ENCODE measurements at regions not wholly inside any gene's neighbourhood (a gene's known extent, or its start where the extent isn't known, plus 50 kb on each side); places are given as distances from the start of the nearest gene placed in this dataset.

DNA sequence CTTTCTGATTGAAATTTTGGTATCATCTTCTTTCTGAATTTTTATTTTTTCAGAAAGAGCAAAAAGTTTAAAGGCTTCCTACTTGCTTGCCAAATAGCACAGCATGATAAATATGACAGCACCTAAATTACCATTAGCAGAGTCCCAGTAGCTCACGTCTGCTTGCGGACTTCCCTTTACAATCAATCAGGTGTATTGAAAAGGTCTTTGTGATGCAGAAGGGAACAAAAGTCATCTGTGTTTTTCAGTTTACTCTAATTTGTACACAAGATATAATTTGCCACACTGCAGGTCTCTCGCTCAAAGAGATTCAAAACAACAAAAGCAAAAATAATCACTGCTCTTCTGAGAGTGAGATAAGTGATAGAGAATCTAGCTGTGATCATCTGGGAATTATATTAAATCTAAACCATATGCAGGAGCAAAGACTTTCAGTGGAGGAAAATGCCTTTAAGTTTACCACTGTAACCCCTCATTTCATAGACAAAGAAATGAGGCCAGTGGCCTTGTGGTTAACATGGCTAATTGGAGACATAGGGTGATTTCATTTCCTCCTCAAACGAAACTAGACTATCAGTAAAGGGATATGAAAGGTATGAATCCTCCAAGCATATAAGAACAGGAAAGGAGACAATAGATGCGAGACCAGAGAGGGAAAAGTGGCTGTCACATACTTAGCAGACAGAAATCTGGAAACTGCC, 240.8 kb upstream of the TMPO start:
- intact Hi-C loops (cut with micrococcal nuclease), result no loop called here
- Mint-ChIP-seq H3K27ac (no peak overlapping the region), H3K9me3 (no peaks in the 10 kb centered on the region), H3K27me3 (no peaks in the 10 kb centered on the region), H3K36me3 (no peaks in the 10 kb centered on the region), H3K4me3 (no peak overlapping the region), H3K4me1 (ENCODE audit: low read depth) (no peaks in the 10 kb centered on the region)
- CTCF ChIA-PET, result no interaction called here
- no peak for DNase-seq
- POLR2A ChIA-PET, result no interaction called here

DNA sequence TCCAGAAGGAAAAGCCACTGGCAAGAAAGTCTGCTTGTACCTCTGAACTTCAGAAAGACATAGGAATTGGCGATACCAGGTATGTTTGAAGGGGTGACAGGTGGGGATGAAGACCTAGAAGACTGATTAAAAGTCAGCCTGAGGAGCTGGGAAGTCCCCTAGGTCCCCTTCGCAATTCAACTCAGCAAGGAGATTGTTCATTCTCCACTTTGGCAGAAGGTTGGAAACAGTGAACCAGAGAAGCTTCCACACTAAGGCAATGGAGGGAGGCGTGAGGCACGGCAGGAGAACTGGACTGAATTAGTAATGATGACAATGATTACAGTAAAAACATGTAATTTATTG, 240.3 kb upstream of the TMPO start:
- H3K36me3 Mint-ChIP-seq, result no peaks in the 10 kb centered on the region
- no peaks in the 10 kb centered on the region for H3K9me3 Mint-ChIP-seq
- CTCF ChIA-PET, result no interaction called here
- H3K4me1 Mint-ChIP-seq (ENCODE audit: low read depth), result no peaks in the 10 kb centered on the region
- POLR2A ChIA-PET, result no interaction called here
- DNase-seq, result no peak
- intact Hi-C loops (cut with micrococcal nuclease), result no loop called here
- no peaks in the 10 kb centered on the region for H3K27me3 Mint-ChIP-seq
- H3K27ac Mint-ChIP-seq, result no peak overlapping the region
- H3K4me3 Mint-ChIP-seq, result no peak overlapping the region

DNA sequence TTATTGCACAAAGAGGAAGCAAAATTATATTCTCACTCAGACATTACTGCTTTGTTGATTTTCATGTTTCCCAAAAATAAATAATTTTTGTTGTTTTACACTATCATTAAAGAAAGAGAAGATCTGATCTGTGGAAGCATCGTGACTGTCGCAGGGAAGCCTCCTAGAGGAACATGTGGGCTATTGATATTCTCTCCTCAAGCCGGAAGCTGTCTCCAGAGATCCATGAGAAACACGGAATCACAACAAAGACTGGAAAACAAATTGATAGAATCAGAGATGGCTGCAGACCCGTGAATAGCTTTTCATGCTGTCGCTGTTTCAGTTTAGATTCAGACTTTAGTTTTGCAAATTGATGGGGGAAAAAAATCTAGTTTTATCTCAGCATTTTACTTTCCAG, 235.2 kb upstream of the TMPO start:
- H3K27me3 Mint-ChIP-seq, result peaks cover 6% of the 10 kb centered on the region
- DNase-seq, result no peak
- ChIA-PET CTCF (no interaction called here), POLR2A (no interaction called here)
- H3K36me3 Mint-ChIP-seq, result no peaks in the 10 kb centered on the region
- no peaks in the 10 kb centered on the region for H3K4me1 Mint-ChIP-seq (ENCODE audit: low read depth)
- intact Hi-C loops (cut with micrococcal nuclease), result no loop called here
- H3K9me3 Mint-ChIP-seq, result no peaks in the 10 kb centered on the region
- no peak overlapping the region for H3K27ac Mint-ChIP-seq
- no peak overlapping the region for H3K4me3 Mint-ChIP-seq

DNA sequence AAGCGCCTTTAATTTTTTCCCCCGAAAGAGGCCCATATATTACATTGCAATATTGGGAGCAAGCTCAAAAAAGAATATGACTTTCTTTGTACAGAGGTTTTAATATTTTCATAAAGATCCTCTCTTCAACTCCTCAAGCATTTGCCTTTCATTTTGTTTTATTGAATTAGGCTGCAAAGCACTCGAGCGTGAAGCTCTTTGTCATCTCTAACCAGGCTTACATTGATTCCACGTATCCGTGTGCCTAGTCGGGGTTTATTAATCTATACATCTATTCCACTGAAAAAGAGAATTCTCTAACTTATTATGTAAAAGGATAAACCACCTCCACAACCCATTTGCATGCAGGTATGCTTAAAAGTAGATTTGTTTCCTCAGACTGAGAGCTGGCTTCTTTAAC, 234.8 kb upstream of the TMPO start:
- intact Hi-C loops (cut with micrococcal nuclease), result no loop called here
- H3K4me1 Mint-ChIP-seq (ENCODE audit: low read depth), result no peaks in the 10 kb centered on the region
- H3K27me3 Mint-ChIP-seq, result peaks cover 6% of the 10 kb centered on the region
- ChIA-PET CTCF (no interaction called here), POLR2A (no interaction called here)
- DNase-seq, result no peak
- no peaks in the 10 kb centered on the region for H3K36me3 Mint-ChIP-seq
- H3K27ac Mint-ChIP-seq, result no peak overlapping the region
- H3K4me3 Mint-ChIP-seq, result no peak overlapping the region
- no peaks in the 10 kb centered on the region for H3K9me3 Mint-ChIP-seq

DNA sequence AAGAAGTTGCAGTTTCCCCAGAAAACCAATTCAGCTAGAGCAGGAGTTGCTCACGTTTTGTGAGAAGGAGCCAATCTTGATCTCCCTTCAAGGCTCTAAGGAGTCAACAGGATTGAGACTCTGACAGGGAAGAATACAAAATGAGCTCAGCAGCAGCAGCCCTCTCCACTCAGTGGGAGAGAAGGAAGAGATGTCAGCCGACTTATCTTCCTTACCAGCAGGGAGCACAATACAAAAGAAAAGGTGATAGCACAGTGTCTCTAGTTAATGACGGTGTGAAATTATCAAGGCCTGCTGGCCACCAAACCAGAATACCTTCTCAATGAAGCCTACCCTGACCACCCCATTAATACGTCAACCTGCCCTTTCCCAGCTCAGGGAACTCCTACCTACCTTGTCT, 223.6 kb upstream of the TMPO start:
- ChIA-PET POLR2A (no interaction called here), CTCF (no interaction called here)
- Mint-ChIP-seq H3K9me3 (no peaks in the 10 kb centered on the region), H3K27ac (no peak overlapping the region), H3K4me3 (no peak overlapping the region), H3K27me3 (peaks cover 11% of the 10 kb centered on the region), H3K36me3 (no peaks in the 10 kb centered on the region), H3K4me1 (ENCODE audit: low read depth) (no peaks in the 10 kb centered on the region)
- no peak for DNase-seq
- intact Hi-C loops (cut with micrococcal nuclease), result no loop called here

DNA sequence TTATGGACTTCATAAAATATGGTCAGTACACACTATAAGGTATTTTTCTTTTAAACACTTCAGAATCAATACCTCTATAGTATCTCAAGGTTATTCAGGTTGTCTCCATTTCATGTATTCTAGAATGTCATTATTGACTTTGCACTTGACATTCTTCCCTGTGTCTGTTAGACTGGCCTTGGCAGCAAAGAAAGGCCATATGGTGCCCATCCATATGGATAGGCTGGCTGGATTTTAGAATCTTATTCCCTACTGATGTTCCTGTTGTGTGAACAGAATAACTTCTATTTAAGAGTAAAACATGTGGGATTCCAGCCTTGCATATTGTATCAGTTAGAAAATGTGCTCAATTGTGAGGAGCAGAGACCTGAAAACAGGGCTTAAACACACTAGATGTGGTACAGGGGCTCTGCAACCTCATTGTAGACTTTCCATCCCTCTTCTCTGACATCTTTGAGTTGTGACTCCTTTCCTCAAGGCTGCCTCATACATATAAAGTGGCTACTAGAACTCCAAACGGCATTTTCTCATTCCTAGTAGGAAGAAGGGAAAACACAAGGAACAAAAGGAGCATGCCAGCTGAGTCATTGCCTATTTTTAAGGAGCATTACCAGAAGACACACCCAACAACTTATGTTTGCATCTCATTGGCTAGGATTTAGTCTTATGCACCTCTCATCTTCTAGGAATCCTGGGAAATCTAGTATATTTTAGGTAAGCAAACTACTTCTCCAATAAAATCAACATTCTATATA, 221.2 kb upstream of the TMPO start:
- Mint-ChIP-seq H3K9me3 (no peaks in the 10 kb centered on the region), H3K36me3 (no peaks in the 10 kb centered on the region), H3K27me3 (peaks cover 11% of the 10 kb centered on the region), H3K4me1 (ENCODE audit: low read depth) (no peaks in the 10 kb centered on the region), H3K4me3 (no peak overlapping the region), H3K27ac (no peak overlapping the region)
- POLR2A ChIA-PET, result no interaction called here
- intact Hi-C loops (cut with micrococcal nuclease), result no loop called here
- CTCF ChIA-PET, result no interaction called here
- no peak for DNase-seq

DNA sequence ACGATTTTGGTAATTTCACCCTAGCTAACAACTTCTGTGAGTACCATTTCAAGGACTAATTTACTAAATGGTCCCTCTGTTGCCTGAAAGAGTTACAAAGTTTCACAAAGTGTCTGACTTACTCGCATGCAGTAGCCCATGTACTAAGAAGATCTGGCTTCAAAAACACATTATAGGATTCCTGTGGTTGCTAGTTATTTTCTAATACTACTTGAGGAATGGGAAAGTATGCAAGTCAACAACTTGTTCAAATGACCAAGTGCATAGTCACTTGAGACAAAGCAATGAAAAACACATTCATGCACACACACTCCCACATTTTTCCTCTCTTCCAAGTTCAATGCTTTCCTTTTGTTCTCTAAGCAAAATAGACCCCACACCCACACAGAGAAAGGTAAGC, 219.7 kb upstream of the TMPO start:
- Mint-ChIP-seq H3K9me3 (no peaks in the 10 kb centered on the region), H3K4me3 (no peak overlapping the region), H3K27me3 (peaks cover 11% of the 10 kb centered on the region), H3K4me1 (ENCODE audit: low read depth) (no peaks in the 10 kb centered on the region), H3K27ac (no peak overlapping the region), H3K36me3 (no peaks in the 10 kb centered on the region)
- ChIA-PET POLR2A (no interaction called here), CTCF (no interaction called here)
- intact Hi-C loops (cut with micrococcal nuclease), result no loop called here
- no peak for DNase-seq

DNA sequence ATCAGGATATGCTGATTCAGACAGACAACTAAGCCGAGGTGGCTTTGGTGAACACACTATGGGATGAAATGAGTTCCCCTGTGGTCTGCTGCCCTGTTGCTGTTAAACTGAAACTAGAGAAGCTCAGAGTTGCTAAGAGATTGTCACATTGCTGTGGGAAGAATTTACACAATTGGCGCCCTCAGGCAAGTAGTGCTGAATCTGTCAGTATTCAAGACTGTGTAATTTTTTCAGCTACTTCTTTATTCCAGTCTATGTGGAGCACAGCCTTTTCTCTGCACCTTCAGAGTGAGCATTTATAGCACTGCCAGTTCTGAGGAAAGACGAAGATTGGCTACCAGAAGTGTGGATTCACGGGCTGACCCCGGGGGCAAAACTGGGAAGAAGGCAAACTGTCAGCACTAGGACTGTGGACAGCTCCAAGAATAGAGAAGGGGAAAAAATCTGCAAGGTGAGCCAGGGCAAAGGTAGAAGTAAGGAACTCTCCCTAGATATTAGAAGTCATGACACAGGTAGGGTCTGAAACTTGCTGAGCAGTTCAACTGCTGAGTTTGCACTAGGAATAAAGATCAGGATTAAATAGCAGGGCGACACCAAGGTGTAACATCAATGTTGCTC, 218.8 kb upstream of the TMPO start:
- CTCF ChIA-PET, result no interaction called here
- no peaks in the 10 kb centered on the region for H3K9me3 Mint-ChIP-seq
- H3K27me3 Mint-ChIP-seq, result peaks cover 11% of the 10 kb centered on the region
- no peak overlapping the region for H3K27ac Mint-ChIP-seq
- intact Hi-C loops (cut with micrococcal nuclease), result no loop called here
- H3K4me3 Mint-ChIP-seq, result no peak overlapping the region
- H3K36me3 Mint-ChIP-seq, result no peaks in the 10 kb centered on the region
- POLR2A ChIA-PET, result no interaction called here
- no peak for DNase-seq
- H3K4me1 Mint-ChIP-seq (ENCODE audit: low read depth), result no peaks in the 10 kb centered on the region

DNA sequence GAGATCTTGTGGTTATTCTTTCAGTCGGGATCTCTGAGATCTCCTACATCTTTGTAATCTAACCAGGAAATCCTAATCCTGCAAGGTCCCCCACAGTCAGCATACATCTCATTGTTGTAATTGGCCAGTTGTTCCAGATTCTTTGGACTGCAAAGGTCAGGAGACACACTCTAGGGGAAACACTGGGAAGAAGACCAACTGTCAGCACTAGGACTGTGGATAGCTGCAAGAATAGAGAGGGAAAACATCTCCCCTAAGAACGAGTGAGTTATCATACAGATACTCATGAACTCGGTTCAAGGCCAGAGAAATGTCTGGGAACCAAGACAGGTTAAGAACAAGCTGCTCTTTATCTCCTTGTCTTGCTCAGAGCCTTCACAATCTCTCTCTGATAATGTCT, 217.9 kb upstream of the TMPO start:
- Mint-ChIP-seq H3K4me3 (no peak overlapping the region), H3K27ac (no peak overlapping the region), H3K4me1 (ENCODE audit: low read depth) (no peaks in the 10 kb centered on the region), H3K36me3 (no peaks in the 10 kb centered on the region), H3K27me3 (peaks cover 12% of the 10 kb centered on the region), H3K9me3 (no peaks in the 10 kb centered on the region)
- ChIA-PET CTCF (no interaction called here), POLR2A (no interaction called here)
- no peak for DNase-seq
- intact Hi-C loops (cut with micrococcal nuclease), result no loop called here

DNA sequence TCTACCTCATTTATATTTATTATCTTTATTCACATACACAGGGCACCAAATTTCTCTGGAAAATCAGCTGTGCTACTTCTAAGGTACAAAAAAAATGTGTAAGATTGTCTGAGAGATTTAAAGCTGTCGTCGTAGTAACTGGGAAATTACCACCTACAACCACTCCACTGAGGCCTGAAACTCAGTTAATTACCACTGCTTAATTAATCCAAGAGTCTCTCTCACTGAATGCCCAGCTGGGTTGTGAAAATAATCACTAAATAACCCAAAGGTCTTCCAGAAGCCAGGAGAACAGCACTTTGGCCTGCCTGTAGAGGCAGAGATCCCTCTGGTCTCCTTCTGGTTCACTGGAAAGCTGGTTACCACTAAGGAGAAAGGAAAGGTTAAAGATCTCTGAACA, 207.2 kb upstream of the TMPO start:
- H3K27ac Mint-ChIP-seq, result no peak overlapping the region
- no peak overlapping the region for H3K4me3 Mint-ChIP-seq
- ChIA-PET CTCF (no interaction called here), POLR2A (no interaction called here)
- intact Hi-C loops (cut with micrococcal nuclease), result no loop called here
- H3K4me1 Mint-ChIP-seq (ENCODE audit: low read depth), result no peaks in the 10 kb centered on the region
- DNase-seq, result no peak
- H3K9me3 Mint-ChIP-seq, result no peaks in the 10 kb centered on the region
- H3K27me3 Mint-ChIP-seq, result peaks cover 10% of the 10 kb centered on the region
- no peaks in the 10 kb centered on the region for H3K36me3 Mint-ChIP-seq

DNA sequence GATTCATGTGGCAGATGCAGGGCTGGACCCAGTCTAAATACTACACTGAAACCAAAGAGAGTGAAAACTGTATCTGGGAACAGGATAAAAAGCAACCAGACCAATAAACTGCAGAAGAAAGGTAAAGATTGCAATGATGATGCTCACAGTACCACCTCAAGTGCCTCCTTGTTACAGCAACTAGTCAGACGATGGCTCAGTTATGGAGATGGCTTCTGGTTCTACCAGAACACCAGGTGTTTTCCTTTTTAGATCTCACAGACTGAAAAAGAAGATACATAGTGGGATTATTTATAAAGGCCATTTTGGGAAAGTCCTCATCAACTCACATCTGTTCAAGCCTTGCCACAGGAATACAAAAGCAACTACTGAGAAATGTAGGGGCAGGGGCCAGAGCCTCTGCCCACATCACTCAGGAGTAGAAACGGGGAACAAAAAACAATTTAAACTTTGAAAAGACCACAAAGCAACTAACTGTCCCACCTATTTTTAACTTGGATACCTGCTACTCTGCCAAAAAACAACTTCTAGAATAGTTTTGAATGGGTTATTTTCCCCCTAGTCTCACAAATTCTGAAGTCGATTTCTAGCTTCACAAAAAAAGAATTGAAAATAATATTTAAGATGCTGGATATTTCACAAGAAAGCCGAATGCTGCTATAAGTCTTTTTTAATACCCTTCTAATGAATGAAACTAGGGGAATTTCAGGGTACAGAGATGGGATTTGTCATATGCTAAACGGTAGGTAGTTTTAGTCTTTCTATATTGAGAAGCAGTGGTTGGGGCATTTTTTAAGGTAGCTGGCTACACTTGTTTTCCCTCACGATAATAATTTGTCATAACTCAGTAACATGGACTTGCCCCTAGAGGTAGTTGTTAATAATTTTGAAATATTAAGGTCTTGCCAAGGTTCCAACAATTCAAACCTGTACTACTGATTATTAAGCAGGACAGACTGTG, 197.2 kb upstream of the TMPO start:
- intact Hi-C loops (cut with micrococcal nuclease), result no loop called here
- H3K36me3 Mint-ChIP-seq, result no peaks in the 10 kb centered on the region
- no peak overlapping the region for H3K27ac Mint-ChIP-seq
- no peaks in the 10 kb centered on the region for H3K9me3 Mint-ChIP-seq
- no peak overlapping the region for H3K4me3 Mint-ChIP-seq
- ChIA-PET CTCF (no interaction called here), POLR2A (no interaction called here)
- H3K27me3 Mint-ChIP-seq, result no peaks in the 10 kb centered on the region
- DNase-seq, result no peak
- H3K4me1 Mint-ChIP-seq (ENCODE audit: low read depth), result no peaks in the 10 kb centered on the region

DNA sequence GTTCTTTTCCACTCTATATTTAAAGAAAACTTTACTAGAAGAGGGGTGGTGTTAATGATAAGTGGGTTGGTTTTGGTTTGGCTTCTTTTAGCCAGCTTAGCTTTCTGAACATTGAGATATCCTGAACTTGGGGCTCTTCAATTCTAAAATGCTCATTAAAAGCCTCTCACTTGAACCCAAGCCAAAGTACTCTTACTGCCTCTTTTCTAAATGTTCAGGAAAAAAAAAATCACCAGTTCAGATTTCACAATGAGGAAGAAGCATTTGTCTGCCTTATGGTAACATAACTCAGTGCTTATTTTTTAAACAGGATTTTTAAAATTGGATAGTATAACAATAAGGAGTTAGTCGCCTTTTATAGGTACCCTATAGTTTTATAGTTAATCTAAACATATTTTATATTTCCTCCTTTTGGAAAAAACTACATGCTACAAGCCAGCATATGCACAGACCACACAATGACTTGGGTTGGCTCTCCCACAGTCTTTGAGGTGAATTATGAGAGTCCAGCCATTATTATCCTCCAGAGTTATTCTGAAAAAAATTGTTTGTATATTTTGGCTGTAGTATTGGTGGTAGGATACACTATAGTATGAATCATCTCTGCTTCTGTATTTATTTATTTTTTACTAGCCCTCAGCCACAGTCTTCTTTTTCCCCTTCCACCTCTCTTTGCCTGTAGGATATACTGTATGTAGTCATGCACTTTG, 195.5 kb upstream of the TMPO start:
- Mint-ChIP-seq H3K9me3 (no peaks in the 10 kb centered on the region), H3K4me1 (ENCODE audit: low read depth) (no peaks in the 10 kb centered on the region), H3K36me3 (no peaks in the 10 kb centered on the region), H3K4me3 (no peak overlapping the region), H3K27me3 (no peaks in the 10 kb centered on the region), H3K27ac (no peak overlapping the region)
- intact Hi-C loops (cut with micrococcal nuclease), result no loop called here
- POLR2A ChIA-PET, result no interaction called here
- no peak for DNase-seq
- CTCF ChIA-PET, result no interaction called here

All from activated CD4-positive, alpha-beta memory T cell treated with anti-CD3 and anti-CD28 coated beads for 36 hours (primary cell).